ENCODE measurements at regions not wholly inside any gene's neighbourhood (a gene's known extent, or its start where the extent isn't known, plus 50 kb on each side); places are given as distances from the start of the nearest gene placed in this dataset.

DNA sequence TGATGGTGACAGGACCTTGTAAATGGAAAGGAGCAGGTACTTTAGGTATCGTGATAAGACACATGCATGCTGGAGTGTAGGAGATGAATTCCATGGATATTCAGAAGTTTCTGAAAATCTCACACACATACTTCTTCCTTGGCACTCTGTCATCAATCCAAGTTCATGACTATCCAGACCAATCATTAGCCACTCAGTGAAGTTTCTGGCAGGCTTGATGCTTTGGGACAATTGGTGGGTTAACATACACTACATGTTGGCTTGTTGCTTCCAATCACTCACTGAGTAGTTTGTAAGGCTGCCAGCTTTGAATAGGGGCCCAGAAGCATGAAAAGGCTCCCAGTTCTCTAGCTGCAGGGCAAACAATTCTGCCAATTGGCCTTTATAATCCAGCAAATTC is 147.6 kb downstream of the CEMIP2 start:
- no peak for DNase-seq (ENCODE audit: low read depth)
- TF ChIP-seq, protein P1, sequence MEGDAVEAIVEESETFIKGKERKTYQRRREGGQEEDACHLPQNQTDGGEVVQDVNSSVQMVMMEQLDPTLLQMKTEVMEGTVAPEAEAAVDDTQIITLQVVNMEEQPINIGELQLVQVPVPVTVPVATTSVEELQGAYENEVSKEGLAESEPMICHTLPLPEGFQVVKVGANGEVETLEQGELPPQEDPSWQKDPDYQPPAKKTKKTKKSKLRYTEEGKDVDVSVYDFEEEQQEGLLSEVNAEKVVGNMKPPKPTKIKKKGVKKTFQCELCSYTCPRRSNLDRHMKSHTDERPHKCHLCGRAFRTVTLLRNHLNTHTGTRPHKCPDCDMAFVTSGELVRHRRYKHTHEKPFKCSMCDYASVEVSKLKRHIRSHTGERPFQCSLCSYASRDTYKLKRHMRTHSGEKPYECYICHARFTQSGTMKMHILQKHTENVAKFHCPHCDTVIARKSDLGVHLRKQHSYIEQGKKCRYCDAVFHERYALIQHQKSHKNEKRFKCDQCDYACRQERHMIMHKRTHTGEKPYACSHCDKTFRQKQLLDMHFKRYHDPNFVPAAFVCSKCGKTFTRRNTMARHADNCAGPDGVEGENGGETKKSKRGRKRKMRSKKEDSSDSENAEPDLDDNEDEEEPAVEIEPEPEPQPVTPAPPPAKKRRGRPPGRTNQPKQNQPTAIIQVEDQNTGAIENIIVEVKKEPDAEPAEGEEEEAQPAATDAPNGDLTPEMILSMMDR (IDR thresholded peaks at IDR 0.05; ENCODE audit: control insufficient read depth, extremely low read depth, insufficient read depth) = no peak
- no peak overlapping the region for H3K4me3 ChIP-seq (ENCODE audit: low read depth, low read length)

- no peak overlapping the region for H3K4me3 ChIP-seq (ENCODE audit: low read depth, low read length)
- no peak for DNase-seq (ENCODE audit: low read depth)
- TF ChIP-seq, protein P1 (IDR thresholded peaks at IDR 0.05; ENCODE audit: control insufficient read depth, extremely low read depth, insufficient read depth) = no peak
Measured at GRCh38 chr9:71620331-71620730, 148.0 kb downstream of the CEMIP2 start.

GRCh38 chr9:71619926-71620325 is 148.4 kb downstream of the CEMIP2 start:
- TF ChIP-seq, protein P1 (IDR thresholded peaks at IDR 0.05; ENCODE audit: control insufficient read depth, extremely low read depth, insufficient read depth) = no peak
- H3K4me3 ChIP-seq (ENCODE audit: low read depth, low read length) = no peak overlapping the region
- no peak for DNase-seq (ENCODE audit: low read depth)

GRCh38 chr9:71614409-71615010 is 153.8 kb downstream of the CEMIP2 start:
- TF ChIP-seq, protein P1 (IDR thresholded peaks at IDR 0.05; ENCODE audit: control insufficient read depth, extremely low read depth, insufficient read depth) = no peak
- no peak for DNase-seq (ENCODE audit: low read depth)
- H3K4me3 ChIP-seq (ENCODE audit: low read depth, low read length) = no peak overlapping the region

- no peak for DNase-seq (ENCODE audit: low read depth)
- H3K4me3 ChIP-seq (ENCODE audit: low read depth, low read length) = no peak overlapping the region
- TF ChIP-seq, protein P1 (IDR thresholded peaks at IDR 0.05; ENCODE audit: control insufficient read depth, extremely low read depth, insufficient read depth) = no peak
Measured at GRCh38 chr9:71612889-71613288, 155.4 kb downstream of the CEMIP2 start.

GRCh38 chr9:71609448-71609830 is 158.9 kb downstream of the CEMIP2 start:
- no peak overlapping the region for H3K4me3 ChIP-seq (ENCODE audit: low read depth, low read length)
- TF ChIP-seq, protein P1 (IDR thresholded peaks at IDR 0.05; ENCODE audit: control insufficient read depth, extremely low read depth, insufficient read depth) = no peak
- DNase-seq (ENCODE audit: low read depth) = no peak

DNA sequence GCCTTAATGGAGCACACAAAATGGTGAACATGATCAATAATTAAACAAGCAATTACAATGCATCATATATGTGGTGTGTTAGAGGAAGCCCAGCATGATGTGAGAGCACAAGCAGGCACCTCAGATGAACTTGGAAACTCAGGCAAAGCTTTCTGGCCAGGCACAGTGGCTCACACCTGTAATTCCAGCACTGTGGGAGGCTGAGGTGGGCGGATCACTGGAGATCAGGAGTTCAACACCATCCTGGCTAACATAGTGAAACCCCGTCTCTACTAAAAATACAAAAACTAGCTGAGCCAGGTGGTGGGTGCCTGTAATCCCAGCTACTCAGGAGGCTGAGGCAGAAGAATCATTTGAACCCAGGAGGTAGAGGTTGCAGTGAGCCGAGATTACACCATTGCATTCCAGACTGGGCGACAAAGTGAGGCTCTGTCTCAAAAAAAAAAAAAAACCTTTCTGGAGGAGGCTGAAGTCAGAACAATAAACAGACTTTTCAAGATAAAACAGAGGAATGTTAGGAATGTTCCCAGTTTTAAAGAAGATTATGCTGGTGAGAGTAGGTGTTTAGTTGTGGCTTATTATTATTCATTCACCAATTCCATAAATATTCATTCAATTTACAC is 159.4 kb downstream of the CEMIP2 start:
- DNase-seq (ENCODE audit: low read depth) = no peak
- TF ChIP-seq, protein P1 (IDR thresholded peaks at IDR 0.05; ENCODE audit: control insufficient read depth, extremely low read depth, insufficient read depth) = no peak

More for the DNA sequence above, 159.4 kb downstream of the CEMIP2 start:
- H3K4me3 ChIP-seq (ENCODE audit: low read depth, low read length) = no peak overlapping the region
